Adrenal gland (tissue), 9 donors: ENCODE measurements at regions not wholly inside any gene's neighbourhood (a gene's known extent, or its start where the extent isn't known, plus 50 kb on each side); places are given as distances from the start of the nearest gene placed in this dataset.
A peak's percentile ranks its signal among the peaks of the same experiment; 100 is the strongest.

ENCODE experiments used
- DNase-seq, 7 donors: peaks; one replicate each; pipeline ENCODE4 v3.0.0-alpha.2; 2019 to 2020
- H3K27ac ChIP-seq, 5 donors: fragments of 200-600 bp; sonication (generic) in 4 of 5; 1 replicate in 3 of 5; 2 replicates in 2 of 5; pipeline versions ENCODE4 v1.5.1 to v1.8.0; 2016 to 2020; ENCODE audit warnings: mild to moderate bottlenecking in 1 of 5
- H3K27me3 ChIP-seq: fragments of 200-600 bp; 2 replicates; pipeline ENCODE4 v1.8.0; 2021
- H3K36me3 ChIP-seq, 2 donors: fragments of 200-600 bp; replicated peaks in 1 of 2; 1 replicate in 1 of 2; 2 replicates in 1 of 2; pipeline versions ENCODE4 v1.5.1 to v1.8.0; 2018 to 2022
- H3K4me1 ChIP-seq, 2 donors: fragments of 200-600 bp; replicated peaks in 1 of 2; 1 replicate in 1 of 2; 2 replicates in 1 of 2; pipeline versions ENCODE4 v1.5.1 to v1.8.0; 2018 to 2021
- H3K4me3 ChIP-seq, 4 donors: fragments of 200-600 bp; sonication (generic) in 3 of 4; one replicate each; pipeline ENCODE4 v1.5.1; 2016 to 2018
- H3K9me3 ChIP-seq, 3 donors: fragments of 200-600 bp; sonication (generic) in 1 of 3; replicated peaks in 1 of 3; 1 replicate in 2 of 3; 2 replicates in 1 of 3; pipeline versions ENCODE4 v1.5.1 to v1.8.0; 2016 to 2021
- POLR2A ChIP-seq, 2 donors: fragments of 450-650 bp; IDR thresholded peaks; one replicate each; pipeline ENCODE4 v1.6.1; 2017; ENCODE audit warnings: antibody characterized with exemption in 2 of 2, mild to moderate bottlenecking in 2 of 2, moderate library complexity in 1 of 2
- WGBS, 4 donors: extraction: QIAGEN DNeasy Blood & Tissue Kit in 2 of 4; methylation state at CpG; one replicate each; pipeline versions ENCODE4 v1.1.5 to v1.1.7; 2013 to 2017; 5-methylcytosine and 5-hydroxymethylcytosine counted together
- intact Hi-C, 2 donors: fragments of 100-400 bp; cut with DNase I; formaldehyde crosslinking; loops; one replicate each; pipeline versions ENCODE4 v1.14.1 to v1.15.0; 2022 to 2023
- TF ChIP-seq, protein P1 (sequence below), 6 experiments: fragments of 450-650 bp in 4 of 6; fragments of 200-600 bp in 2 of 6; sonication (generic) in 1 of 6; IDR thresholded peaks; 1 replicate in 5 of 6; 2 replicates in 1 of 6; pipeline versions ENCODE4 v1.5.1 to v1.8.0; 2016 to 2021; ENCODE audit warnings: antibody characterized with exemption in 6 of 6, mild to moderate bottlenecking in 2 of 6, moderate library complexity in 1 of 6
- donor health status: healthy with polysubstance abuse.
- donor health status: Bipolar disorder and iron deficiency.
- donor health status: DM: yes; HTN: yes; CAD: no.
- donor health status: DM: no; HTN: no; CAD: no.
- donor health status: DM: no; HTN: no; CAD: no.

GRCh38 chr13:26460648-26461047, 96.8 kb upstream of the WASF3 start:
- H3K4me1 ChIP-seq = peaks cover 0 to 9% of the 10 kb centered on the region in 2 donors
- H3K36me3 ChIP-seq = no peaks in the 10 kb centered on the region
- TF ChIP-seq, protein P1, sequence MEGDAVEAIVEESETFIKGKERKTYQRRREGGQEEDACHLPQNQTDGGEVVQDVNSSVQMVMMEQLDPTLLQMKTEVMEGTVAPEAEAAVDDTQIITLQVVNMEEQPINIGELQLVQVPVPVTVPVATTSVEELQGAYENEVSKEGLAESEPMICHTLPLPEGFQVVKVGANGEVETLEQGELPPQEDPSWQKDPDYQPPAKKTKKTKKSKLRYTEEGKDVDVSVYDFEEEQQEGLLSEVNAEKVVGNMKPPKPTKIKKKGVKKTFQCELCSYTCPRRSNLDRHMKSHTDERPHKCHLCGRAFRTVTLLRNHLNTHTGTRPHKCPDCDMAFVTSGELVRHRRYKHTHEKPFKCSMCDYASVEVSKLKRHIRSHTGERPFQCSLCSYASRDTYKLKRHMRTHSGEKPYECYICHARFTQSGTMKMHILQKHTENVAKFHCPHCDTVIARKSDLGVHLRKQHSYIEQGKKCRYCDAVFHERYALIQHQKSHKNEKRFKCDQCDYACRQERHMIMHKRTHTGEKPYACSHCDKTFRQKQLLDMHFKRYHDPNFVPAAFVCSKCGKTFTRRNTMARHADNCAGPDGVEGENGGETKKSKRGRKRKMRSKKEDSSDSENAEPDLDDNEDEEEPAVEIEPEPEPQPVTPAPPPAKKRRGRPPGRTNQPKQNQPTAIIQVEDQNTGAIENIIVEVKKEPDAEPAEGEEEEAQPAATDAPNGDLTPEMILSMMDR (IDR thresholded peaks at IDR 0.05) = no peak
- TF ChIP-seq POLR2A (IDR thresholded peaks at IDR 0.05) = no peak
- H3K9me3 ChIP-seq = no peaks in the 10 kb centered on the region
- WGBS, 4 donors = 42 to 63% (median 55%) methylated on average over 4 to 6 of the region's 6 CpGs
- H3K27me3 ChIP-seq = no peaks in the 10 kb centered on the region
- DNase-seq = peak in 6 of 7 donors; percentile 30 to 87 (median 64)
- H3K4me3 ChIP-seq = no peak overlapping the region
- H3K27ac ChIP-seq = peak overlapping the region in 1 of 5 donors; percentile 62
- intact Hi-C loops = no loop called here

GRCh38 chr13:26463296-26463695, 94.2 kb upstream of the WASF3 start:
- Histone ChIP-seq H3K9me3 (no peaks in the 10 kb centered on the region), H3K4me3 (no peak overlapping the region), H3K36me3 (no peaks in the 10 kb centered on the region), H3K27ac (no peak overlapping the region), H3K4me1 (peaks cover 0 to 9% of the 10 kb centered on the region in 2 donors), H3K27me3 (no peaks in the 10 kb centered on the region)
- TF ChIP-seq, protein P1 (IDR thresholded peaks at IDR 0.05) = no peak
- no peak for TF ChIP-seq POLR2A (IDR thresholded peaks at IDR 0.05)
- intact Hi-C loops = no loop called here
- WGBS, 4 donors = 86 to 90% (median 89%) methylated on average over 6 of the region's 6 CpGs
- no peak for DNase-seq

GRCh38 chr13:26463848-26464247, 93.6 kb upstream of the WASF3 start:
- Histone ChIP-seq H3K36me3 (no peaks in the 10 kb centered on the region), H3K27ac (no peak overlapping the region), H3K27me3 (no peaks in the 10 kb centered on the region), H3K4me3 (no peak overlapping the region), H3K4me1 (peaks cover 0 to 9% of the 10 kb centered on the region in 2 donors), H3K9me3 (no peaks in the 10 kb centered on the region)
- WGBS, 4 donors = 64 to 68% (median 66%) methylated on average over 4 to 5 of the region's 5 CpGs
- TF ChIP-seq, protein P1 (IDR thresholded peaks at IDR 0.05) = no peak
- TF ChIP-seq POLR2A (IDR thresholded peaks at IDR 0.05) = no peak
- intact Hi-C loops = no loop called here
- no peak for DNase-seq

DNA sequence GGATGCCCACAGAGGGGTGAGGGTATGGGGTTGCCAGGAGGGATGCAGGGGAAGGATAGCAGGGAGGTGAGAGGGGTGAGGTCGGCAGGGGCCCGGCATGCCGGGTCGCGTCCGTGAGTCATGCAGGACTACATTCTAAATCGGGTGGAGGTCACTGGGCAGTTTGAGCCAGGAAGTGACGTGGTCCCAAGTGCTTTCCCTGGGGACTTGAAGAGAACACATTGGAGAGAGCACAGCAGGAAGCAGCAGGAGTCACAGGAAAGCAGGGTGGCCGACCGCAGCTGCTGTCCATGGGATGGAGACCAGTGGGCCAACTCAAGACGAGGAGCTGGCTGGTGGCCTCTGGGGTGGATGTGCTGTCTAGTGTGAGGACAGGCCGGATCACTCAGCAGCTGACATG, 92.0 kb upstream of the WASF3 start:
- H3K36me3 ChIP-seq = no peaks in the 10 kb centered on the region
- H3K9me3 ChIP-seq = no peaks in the 10 kb centered on the region
- peak overlapping the region in 1 of 5 donors; percentile 52 for H3K27ac ChIP-seq
- no peak for TF ChIP-seq POLR2A (IDR thresholded peaks at IDR 0.05)
- TF ChIP-seq, protein P1 (IDR thresholded peaks at IDR 0.05) = no peak
- intact Hi-C loops = no loop called here
- WGBS, 4 donors = 68 to 83% (median 73%) methylated on average over 11 to 12 of the region's 12 CpGs
- DNase-seq = peak in 3 of 7 donors; percentile 27 to 62 (median 29)
- no peaks in the 10 kb centered on the region for H3K27me3 ChIP-seq
- H3K4me3 ChIP-seq = no peak overlapping the region
- no peaks in the 10 kb centered on the region for H3K4me1 ChIP-seq
